ENCODE measurements at regions not wholly inside any gene's neighbourhood (a gene's known extent, or its start where the extent isn't known, plus 50 kb on each side); places are given as distances from the start of the nearest gene placed in this dataset.

DNA sequence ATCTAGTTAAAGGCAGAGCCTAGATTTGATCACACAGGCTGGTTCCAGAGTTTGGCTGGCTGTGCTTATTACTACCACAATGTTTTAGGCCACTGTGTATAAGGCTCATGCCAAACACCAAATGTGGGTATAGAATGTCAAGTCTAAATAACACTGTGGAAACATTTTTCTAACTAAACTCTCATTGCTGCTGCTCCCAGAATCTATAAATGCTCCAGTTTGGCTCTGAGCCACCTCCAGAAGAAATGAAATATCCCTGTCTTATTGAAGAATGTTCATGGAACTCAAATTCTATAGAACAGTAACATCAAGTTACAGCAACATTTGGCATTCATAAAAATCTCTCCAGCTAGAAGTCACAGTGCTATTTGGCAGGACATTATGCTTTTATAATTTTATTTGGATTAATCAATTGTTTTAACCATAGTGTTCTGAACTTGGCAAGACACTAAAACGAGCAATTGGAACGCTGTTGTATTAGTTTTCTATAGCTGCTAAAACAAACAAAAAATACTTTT, 178.1 kb upstream of the COX7C start:
- no peak for ATAC-seq (ENCODE audit: low read depth in 2 of 2)
- no peaks in the 10 kb centered on the region for H3K27me3 ChIP-seq (ENCODE audit: control insufficient read depth, insufficient read depth, low read length)
- H3K4me3 ChIP-seq (ENCODE audit: low read depth, low read length): no peak overlapping the region
- no peaks in the 10 kb centered on the region for H3K27me3 Mint-ChIP-seq
- H3K4me1 Mint-ChIP-seq: no peaks in the 10 kb centered on the region
- no peak overlapping the region for H3K27ac ChIP-seq (ENCODE audit: insufficient read depth, low read length, poor library complexity, severe bottlenecking)
- no peaks in the 10 kb centered on the region for H3K36me3 Mint-ChIP-seq
- no peak overlapping the region for H3K4me3 Mint-ChIP-seq
- H3K9me3 ChIP-seq (ENCODE audit: control insufficient read depth in 2 of 2, low read length in 2 of 2): no peaks in the 10 kb centered on the region
- no peaks in the 10 kb centered on the region for H3K36me3 ChIP-seq (ENCODE audit: control insufficient read depth, insufficient read depth, low read length)
- H3K4me1 ChIP-seq (ENCODE audit: control insufficient read depth, insufficient read depth, low read length, poor library complexity, severe bottlenecking): no peaks in the 10 kb centered on the region
- H3K27ac Mint-ChIP-seq: no peak overlapping the region
- H3K9me3 Mint-ChIP-seq: peaks cover 0 to 3% (median 0%) of the 10 kb centered on the region in 7 donors
- no peak for DNase-seq

DNA sequence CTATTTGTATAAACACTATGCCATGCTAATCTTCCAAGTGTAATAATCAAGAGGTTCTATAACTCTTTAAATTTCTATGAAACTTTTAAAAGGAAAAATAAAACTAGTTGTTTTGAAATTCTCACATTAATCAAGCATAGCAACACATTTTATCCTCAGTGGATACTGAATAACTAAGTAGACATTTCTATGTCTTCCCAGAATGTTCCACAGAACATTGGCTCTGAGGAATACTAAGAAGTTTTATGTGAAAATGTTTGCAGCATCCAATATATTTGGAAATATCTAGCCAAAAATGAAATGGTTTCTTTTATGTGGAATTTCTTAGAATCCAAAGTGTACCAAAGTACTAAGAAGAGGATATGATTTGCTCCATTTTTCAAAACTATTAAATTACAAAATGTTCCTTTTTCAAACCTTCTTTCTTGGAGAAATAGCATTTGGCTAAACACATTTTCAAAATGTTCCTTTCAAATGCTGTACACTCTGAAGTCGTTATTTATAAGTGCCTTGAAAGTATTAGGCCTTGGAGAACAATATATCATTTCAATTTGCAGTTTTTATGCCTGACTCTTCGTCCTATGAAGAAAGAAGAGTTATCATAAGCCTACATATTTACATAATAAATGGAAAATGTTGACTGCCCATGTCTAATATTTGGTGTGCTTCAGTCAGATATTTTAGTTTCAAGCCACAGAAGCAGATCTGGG, 175.6 kb upstream of the COX7C start:
- Mint-ChIP-seq H3K4me1 (no peaks in the 10 kb centered on the region), H3K27me3 (no peaks in the 10 kb centered on the region), H3K36me3 (no peaks in the 10 kb centered on the region), H3K27ac (no peak overlapping the region), H3K4me3 (no peak overlapping the region), H3K9me3 (no peaks in the 10 kb centered on the region)
- no peaks in the 10 kb centered on the region for H3K4me1 ChIP-seq (ENCODE audit: control insufficient read depth, insufficient read depth, low read length, poor library complexity, severe bottlenecking)
- no peaks in the 10 kb centered on the region for H3K27me3 ChIP-seq (ENCODE audit: control insufficient read depth, insufficient read depth, low read length)
- H3K9me3 ChIP-seq (ENCODE audit: control insufficient read depth in 2 of 2, low read length in 2 of 2): no peaks in the 10 kb centered on the region
- H3K27ac ChIP-seq (ENCODE audit: insufficient read depth, low read length, poor library complexity, severe bottlenecking): no peak overlapping the region
- no peak overlapping the region for H3K4me3 ChIP-seq (ENCODE audit: low read depth, low read length)
- no peaks in the 10 kb centered on the region for H3K36me3 ChIP-seq (ENCODE audit: control insufficient read depth, insufficient read depth, low read length)
- ATAC-seq (ENCODE audit: low read depth in 2 of 2) (no peak), DNase-seq (no peak)

DNA sequence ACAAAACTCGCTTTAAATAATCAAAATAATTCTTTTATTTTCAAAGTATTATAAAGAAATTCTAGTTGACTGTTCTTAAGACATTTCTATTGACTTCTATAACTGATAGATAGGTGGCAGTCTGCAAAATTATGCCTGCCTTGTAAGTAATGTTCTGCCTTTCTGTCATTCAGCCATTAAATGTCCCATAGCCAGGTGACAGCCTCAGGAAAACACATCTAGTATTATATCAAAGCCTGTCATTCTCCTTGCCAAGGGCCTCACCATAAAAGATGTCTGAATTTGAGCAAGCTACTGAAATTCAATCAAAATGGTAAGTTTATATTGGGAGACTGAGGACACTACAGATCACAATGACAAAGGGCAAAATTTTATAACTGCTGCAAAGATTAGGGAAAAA, 170.4 kb upstream of the COX7C start:
- no peaks in the 10 kb centered on the region for H3K36me3 Mint-ChIP-seq
- H3K4me1 Mint-ChIP-seq: no peaks in the 10 kb centered on the region
- Histone ChIP-seq H3K27ac (ENCODE audit: insufficient read depth, low read length, poor library complexity, severe bottlenecking) (no peak overlapping the region), H3K4me1 (ENCODE audit: control insufficient read depth, insufficient read depth, low read length, poor library complexity, severe bottlenecking) (no peaks in the 10 kb centered on the region), H3K4me3 (ENCODE audit: low read depth, low read length) (no peak overlapping the region), H3K36me3 (ENCODE audit: control insufficient read depth, insufficient read depth, low read length) (no peaks in the 10 kb centered on the region), H3K27me3 (ENCODE audit: control insufficient read depth, insufficient read depth, low read length) (no peaks in the 10 kb centered on the region), H3K9me3 (ENCODE audit: control insufficient read depth in 2 of 2, low read length in 2 of 2) (no peaks in the 10 kb centered on the region)
- H3K4me3 Mint-ChIP-seq: no peak overlapping the region
- H3K27ac Mint-ChIP-seq: no peak overlapping the region
- ATAC-seq (ENCODE audit: low read depth in 2 of 2) (no peak), DNase-seq (no peak)
- no peaks in the 10 kb centered on the region for H3K27me3 Mint-ChIP-seq
- peaks cover 0 to 1% (median 0%) of the 10 kb centered on the region in 7 donors for H3K9me3 Mint-ChIP-seq

DNA sequence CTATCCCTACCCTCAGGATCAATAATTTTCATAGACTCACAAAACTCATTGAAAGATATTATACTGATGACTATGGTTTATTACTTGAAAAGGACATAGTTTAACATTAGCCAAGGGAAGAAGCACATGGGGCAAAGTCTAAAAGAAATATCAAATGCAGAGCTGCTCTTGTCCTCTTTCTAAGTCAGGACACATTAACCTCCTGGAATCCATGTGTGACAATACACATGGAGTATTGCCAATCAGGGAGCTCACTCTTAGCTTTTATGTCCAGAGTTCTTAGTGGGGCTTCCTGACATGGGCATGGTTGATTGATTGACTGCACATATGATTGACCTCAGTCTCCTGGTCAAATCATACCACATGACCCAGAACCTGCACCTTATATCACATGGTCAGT, 165.5 kb upstream of the COX7C start:
- H3K27ac ChIP-seq (ENCODE audit: insufficient read depth, low read length, poor library complexity, severe bottlenecking): no peak overlapping the region
- H3K36me3 ChIP-seq (ENCODE audit: control insufficient read depth, insufficient read depth, low read length): no peaks in the 10 kb centered on the region
- no peak for DNase-seq
- no peak overlapping the region for H3K4me3 ChIP-seq (ENCODE audit: low read depth, low read length)
- no peaks in the 10 kb centered on the region for H3K4me1 ChIP-seq (ENCODE audit: control insufficient read depth, insufficient read depth, low read length, poor library complexity, severe bottlenecking)
- peaks cover 0 to 1% (median 0%) of the 10 kb centered on the region in 7 donors for H3K9me3 Mint-ChIP-seq
- no peaks in the 10 kb centered on the region for H3K27me3 Mint-ChIP-seq
- no peak overlapping the region for H3K27ac Mint-ChIP-seq
- no peaks in the 10 kb centered on the region for H3K27me3 ChIP-seq (ENCODE audit: control insufficient read depth, insufficient read depth, low read length)
- H3K9me3 ChIP-seq (ENCODE audit: control insufficient read depth in 2 of 2, low read length in 2 of 2): no peaks in the 10 kb centered on the region
- no peaks in the 10 kb centered on the region for H3K36me3 Mint-ChIP-seq
- H3K4me3 Mint-ChIP-seq: no peak overlapping the region
- no peaks in the 10 kb centered on the region for H3K4me1 Mint-ChIP-seq
- no peak for ATAC-seq (ENCODE audit: low read depth in 2 of 2)

DNA sequence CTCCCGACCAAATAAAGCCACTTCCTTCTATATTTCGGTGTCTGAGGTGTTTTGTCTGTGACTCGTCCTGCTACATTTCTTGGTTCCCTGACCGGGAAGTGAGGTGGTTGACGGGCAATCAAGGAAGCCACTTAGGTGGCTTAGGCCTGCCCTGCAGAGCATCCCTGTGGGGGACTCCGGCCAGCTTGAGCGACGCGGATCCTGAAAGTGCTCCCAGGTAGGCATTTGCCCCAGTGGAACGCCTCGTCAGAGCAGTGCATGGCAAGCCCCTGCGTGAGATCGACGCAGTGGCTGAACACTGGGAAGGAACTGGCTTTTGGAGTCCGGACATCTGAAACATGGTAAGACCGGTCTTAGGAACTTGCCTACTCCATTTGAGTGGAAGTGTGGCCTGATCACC, 157.2 kb upstream of the COX7C start:
- no peaks in the 10 kb centered on the region for H3K36me3 ChIP-seq (ENCODE audit: control insufficient read depth, insufficient read depth, low read length)
- ATAC-seq (ENCODE audit: low read depth in 2 of 2) (no peak), DNase-seq (no peak)
- Mint-ChIP-seq H3K4me1 (no peaks in the 10 kb centered on the region), H3K27ac (no peak overlapping the region), H3K36me3 (no peaks in the 10 kb centered on the region), H3K9me3 (peaks cover 2 to 24% (median 5%) of the 10 kb centered on the region in 7 donors), H3K27me3 (no peaks in the 10 kb centered on the region), H3K4me3 (no peak overlapping the region)
- no peak overlapping the region for H3K4me3 ChIP-seq (ENCODE audit: low read depth, low read length)
- no peaks in the 10 kb centered on the region for H3K27me3 ChIP-seq (ENCODE audit: control insufficient read depth, insufficient read depth, low read length)
- H3K4me1 ChIP-seq (ENCODE audit: control insufficient read depth, insufficient read depth, low read length, poor library complexity, severe bottlenecking): no peaks in the 10 kb centered on the region
- H3K9me3 ChIP-seq (ENCODE audit: control insufficient read depth in 2 of 2, low read length in 2 of 2): peaks cover 9 to 29% of the 10 kb centered on the region in 2 experiments
- H3K27ac ChIP-seq (ENCODE audit: insufficient read depth, low read length, poor library complexity, severe bottlenecking): no peak overlapping the region

DNA sequence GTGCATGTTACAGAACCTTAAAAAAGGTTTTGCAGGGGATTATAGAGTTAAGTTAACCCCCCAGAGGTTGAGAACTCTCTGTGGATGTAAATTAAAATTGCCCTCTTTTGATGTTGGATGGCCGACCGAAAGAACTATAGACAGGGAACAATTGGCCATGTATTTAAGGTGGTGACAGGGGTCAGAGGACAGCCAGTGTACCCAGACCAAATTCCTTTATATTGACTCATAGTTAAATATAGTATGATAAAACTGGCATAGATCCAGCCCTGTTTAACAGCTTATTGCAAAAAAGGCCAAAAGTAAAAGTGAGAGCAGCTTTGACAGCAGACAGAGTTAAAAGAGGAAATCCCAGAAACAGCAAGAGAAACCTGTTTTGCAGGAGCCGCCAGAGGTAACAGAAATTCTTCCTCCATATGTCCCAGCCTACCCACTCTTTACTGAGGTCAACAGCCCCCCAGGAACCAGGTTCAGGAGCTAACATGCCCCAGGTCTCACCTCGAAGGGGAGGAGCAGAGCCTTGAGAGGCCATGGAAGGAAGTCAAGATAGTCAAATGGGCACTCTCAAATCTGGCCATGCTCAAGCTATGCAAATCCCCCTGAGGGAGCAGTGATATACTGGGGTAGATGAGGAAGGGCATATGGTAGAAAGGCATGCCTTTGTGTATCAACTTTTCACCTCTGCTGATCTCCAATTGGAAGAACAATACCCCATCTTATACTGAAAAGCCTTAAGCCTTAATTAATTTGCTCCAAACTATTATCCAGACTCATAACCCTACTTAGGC, 156.4 kb upstream of the COX7C start:
- Histone ChIP-seq H3K4me3 (ENCODE audit: low read depth, low read length) (no peak overlapping the region), H3K36me3 (ENCODE audit: control insufficient read depth, insufficient read depth, low read length) (no peaks in the 10 kb centered on the region), H3K9me3 (ENCODE audit: control insufficient read depth in 2 of 2, low read length in 2 of 2) (peaks cover 10 to 33% of the 10 kb centered on the region in 2 experiments), H3K27ac (ENCODE audit: insufficient read depth, low read length, poor library complexity, severe bottlenecking) (no peak overlapping the region), H3K4me1 (ENCODE audit: control insufficient read depth, insufficient read depth, low read length, poor library complexity, severe bottlenecking) (no peaks in the 10 kb centered on the region), H3K27me3 (ENCODE audit: control insufficient read depth, insufficient read depth, low read length) (no peaks in the 10 kb centered on the region)
- no peak overlapping the region for H3K4me3 Mint-ChIP-seq
- peaks cover 2 to 29% (median 9%) of the 10 kb centered on the region in 7 donors for H3K9me3 Mint-ChIP-seq
- ATAC-seq (ENCODE audit: low read depth in 2 of 2) (no peak), DNase-seq (no peak)
- H3K27ac Mint-ChIP-seq: no peak overlapping the region
- H3K36me3 Mint-ChIP-seq: no peaks in the 10 kb centered on the region
- H3K27me3 Mint-ChIP-seq: no peaks in the 10 kb centered on the region
- no peaks in the 10 kb centered on the region for H3K4me1 Mint-ChIP-seq

DNA sequence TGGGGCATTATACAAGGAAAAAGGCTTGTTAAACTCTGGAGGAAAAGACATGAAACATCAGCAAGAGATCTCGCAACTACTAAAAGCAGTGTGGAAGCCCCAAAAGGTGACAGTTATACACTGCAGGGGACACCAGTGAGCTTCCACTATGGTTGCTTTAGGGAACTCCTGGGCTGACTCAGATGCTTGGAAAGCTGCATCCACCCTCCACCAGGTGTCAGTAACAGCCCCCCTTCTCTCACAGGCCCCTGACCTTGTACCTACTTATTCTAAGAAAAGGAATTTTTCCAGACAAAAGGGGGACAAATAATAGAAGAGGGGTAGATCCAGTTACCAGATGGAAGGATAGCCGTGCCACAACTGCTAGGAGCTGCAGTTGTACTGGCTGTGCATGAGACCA, 154.4 kb upstream of the COX7C start:
- Histone ChIP-seq H3K9me3 (ENCODE audit: control insufficient read depth in 2 of 2, low read length in 2 of 2) (peaks cover 10 to 33% of the 10 kb centered on the region in 2 experiments), H3K36me3 (ENCODE audit: control insufficient read depth, insufficient read depth, low read length) (no peaks in the 10 kb centered on the region), H3K4me3 (ENCODE audit: low read depth, low read length) (no peak overlapping the region), H3K27ac (ENCODE audit: insufficient read depth, low read length, poor library complexity, severe bottlenecking) (no peak overlapping the region), H3K27me3 (ENCODE audit: control insufficient read depth, insufficient read depth, low read length) (no peaks in the 10 kb centered on the region), H3K4me1 (ENCODE audit: control insufficient read depth, insufficient read depth, low read length, poor library complexity, severe bottlenecking) (no peaks in the 10 kb centered on the region)
- no peaks in the 10 kb centered on the region for H3K36me3 Mint-ChIP-seq
- no peaks in the 10 kb centered on the region for H3K27me3 Mint-ChIP-seq
- DNase-seq: no peak
- peaks cover 2 to 29% (median 11%) of the 10 kb centered on the region in 7 donors for H3K9me3 Mint-ChIP-seq
- ATAC-seq (ENCODE audit: low read depth in 2 of 2): no peak
- no peak overlapping the region for H3K27ac Mint-ChIP-seq
- H3K4me1 Mint-ChIP-seq: no peaks in the 10 kb centered on the region
- no peak overlapping the region for H3K4me3 Mint-ChIP-seq
